Heart left ventricle (tissue), 13 donors: ENCODE measurements at regions not wholly inside any gene's neighbourhood (a gene's known extent, or its start where the extent isn't known, plus 50 kb on each side); places are given as distances from the start of the nearest gene placed in this dataset.

ENCODE experiments used
- POLR2A ChIP-seq, 2 donors: fragments of 450-650 bp; IDR thresholded peaks; one replicate each; pipeline ENCODE4 v1.6.1; 2017; ENCODE audit warnings: antibody characterized with exemption in 2 of 2, mild to moderate bottlenecking in 2 of 2, moderate library complexity in 2 of 2
- TF ChIP-seq, protein P1 (sequence below), 12 donors: fragments of 200-600 bp; sonication (generic) in 4 of 12; IDR thresholded peaks; one replicate each; pipeline versions ENCODE4 v1.5.0 to v1.8.0; 2018 to 2022; ENCODE audit warnings: antibody characterized with exemption in 12 of 12, mild to moderate bottlenecking in 5 of 12
- donor health status: ischemic (EF 13 %, LVEDD 7.1; RV severe dilation, severe dysfunction).
- donor health status: DM: no; HTN: yes; CAD: no.
- donor health status: DM: no; HTN: no; CAD: no.
- donor health status: ischemic (EF 25% LVEDD 6.9; RV normal size, moderate dysfunction).
- donor health status: ischemic (EF 25% LVEDD 5.7; RV mildly dilated, moderate dysfunction).
- donor health status: ischemic (EF 35%, LVEDD 5.7; RV mildly dilated, moderate dysfunction).
- donor health status: nonischemic (EF 11% LVEDD 7.7; RV severe dilation, severe dysfunction).
- donor health status: DM: yes; HTN: yes; CAD: no.
- donor health status: PGD.
- donor health status: ischemic (EF 29% LVEDD 5.4; RV normal size, mild dysfunction).
- donor health status: nonischemic (EF 23%, LVEDD 6.1; RV moderate dilation, normal function).

DNA sequence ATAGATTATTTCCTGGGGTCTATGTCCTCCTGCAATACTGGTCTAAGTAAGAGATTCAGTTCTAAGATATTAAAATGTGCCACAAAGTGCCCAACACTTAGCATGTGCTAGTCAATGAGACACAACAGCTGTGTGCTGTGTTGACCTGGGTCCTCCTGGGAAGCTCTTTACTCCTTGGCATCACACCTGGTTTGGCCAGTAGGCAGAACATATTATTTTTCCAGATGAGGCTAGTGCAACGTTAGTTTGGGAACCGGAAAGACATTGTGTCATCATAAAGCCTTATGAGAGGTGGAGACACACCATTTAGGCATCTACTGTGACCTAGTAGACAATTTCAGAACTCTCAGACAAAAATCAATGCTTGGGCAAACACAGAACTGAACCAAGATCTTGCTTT lies 197.8 kb downstream of the MID1IP1 start:
- TF ChIP-seq, protein P1, sequence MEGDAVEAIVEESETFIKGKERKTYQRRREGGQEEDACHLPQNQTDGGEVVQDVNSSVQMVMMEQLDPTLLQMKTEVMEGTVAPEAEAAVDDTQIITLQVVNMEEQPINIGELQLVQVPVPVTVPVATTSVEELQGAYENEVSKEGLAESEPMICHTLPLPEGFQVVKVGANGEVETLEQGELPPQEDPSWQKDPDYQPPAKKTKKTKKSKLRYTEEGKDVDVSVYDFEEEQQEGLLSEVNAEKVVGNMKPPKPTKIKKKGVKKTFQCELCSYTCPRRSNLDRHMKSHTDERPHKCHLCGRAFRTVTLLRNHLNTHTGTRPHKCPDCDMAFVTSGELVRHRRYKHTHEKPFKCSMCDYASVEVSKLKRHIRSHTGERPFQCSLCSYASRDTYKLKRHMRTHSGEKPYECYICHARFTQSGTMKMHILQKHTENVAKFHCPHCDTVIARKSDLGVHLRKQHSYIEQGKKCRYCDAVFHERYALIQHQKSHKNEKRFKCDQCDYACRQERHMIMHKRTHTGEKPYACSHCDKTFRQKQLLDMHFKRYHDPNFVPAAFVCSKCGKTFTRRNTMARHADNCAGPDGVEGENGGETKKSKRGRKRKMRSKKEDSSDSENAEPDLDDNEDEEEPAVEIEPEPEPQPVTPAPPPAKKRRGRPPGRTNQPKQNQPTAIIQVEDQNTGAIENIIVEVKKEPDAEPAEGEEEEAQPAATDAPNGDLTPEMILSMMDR (IDR thresholded peaks at IDR 0.05) = no peak
- TF ChIP-seq POLR2A (IDR thresholded peaks at IDR 0.05) = no peak
